ENCODE measurements at regions not wholly inside any gene's neighbourhood (a gene's known extent, or its start where the extent isn't known, plus 50 kb on each side); places are given as distances from the start of the nearest gene placed in this dataset.

DNA sequence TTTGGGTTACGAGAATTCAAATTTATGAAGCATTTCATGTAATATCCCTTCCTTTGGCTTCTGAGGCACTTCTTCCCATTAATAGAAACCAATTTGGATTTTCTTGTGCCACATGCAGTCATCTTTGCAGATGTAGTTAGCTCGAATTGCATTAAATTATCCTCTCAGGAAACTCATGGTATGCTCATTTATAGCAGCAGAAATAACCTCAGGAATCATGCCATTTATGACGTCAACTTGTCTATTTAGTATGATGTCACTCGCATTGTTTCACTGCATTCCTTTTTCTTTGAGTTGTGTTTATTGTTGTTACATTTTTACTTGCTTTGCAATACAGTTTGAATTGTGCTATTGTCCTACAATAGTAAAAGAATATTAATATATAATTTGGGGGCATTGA, 163.8 kb downstream of the RBM43 start:
- Histone ChIP-seq H3K4me3 (no peak overlapping the region), H3K27me3 (no peaks in the 10 kb centered on the region), H3K27ac (no peak overlapping the region), H3K9me3 (no peaks in the 10 kb centered on the region), H3K36me3 (no peaks in the 10 kb centered on the region), H3K4me1 (no peaks in the 10 kb centered on the region)
- intact Hi-C loops (cut with DNase I): no loop called here
- DNase-seq (no peak), ATAC-seq (no peak)
- TF ChIP-seq, protein P1, sequence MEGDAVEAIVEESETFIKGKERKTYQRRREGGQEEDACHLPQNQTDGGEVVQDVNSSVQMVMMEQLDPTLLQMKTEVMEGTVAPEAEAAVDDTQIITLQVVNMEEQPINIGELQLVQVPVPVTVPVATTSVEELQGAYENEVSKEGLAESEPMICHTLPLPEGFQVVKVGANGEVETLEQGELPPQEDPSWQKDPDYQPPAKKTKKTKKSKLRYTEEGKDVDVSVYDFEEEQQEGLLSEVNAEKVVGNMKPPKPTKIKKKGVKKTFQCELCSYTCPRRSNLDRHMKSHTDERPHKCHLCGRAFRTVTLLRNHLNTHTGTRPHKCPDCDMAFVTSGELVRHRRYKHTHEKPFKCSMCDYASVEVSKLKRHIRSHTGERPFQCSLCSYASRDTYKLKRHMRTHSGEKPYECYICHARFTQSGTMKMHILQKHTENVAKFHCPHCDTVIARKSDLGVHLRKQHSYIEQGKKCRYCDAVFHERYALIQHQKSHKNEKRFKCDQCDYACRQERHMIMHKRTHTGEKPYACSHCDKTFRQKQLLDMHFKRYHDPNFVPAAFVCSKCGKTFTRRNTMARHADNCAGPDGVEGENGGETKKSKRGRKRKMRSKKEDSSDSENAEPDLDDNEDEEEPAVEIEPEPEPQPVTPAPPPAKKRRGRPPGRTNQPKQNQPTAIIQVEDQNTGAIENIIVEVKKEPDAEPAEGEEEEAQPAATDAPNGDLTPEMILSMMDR (IDR thresholded peaks at IDR 0.05): no peak

DNA sequence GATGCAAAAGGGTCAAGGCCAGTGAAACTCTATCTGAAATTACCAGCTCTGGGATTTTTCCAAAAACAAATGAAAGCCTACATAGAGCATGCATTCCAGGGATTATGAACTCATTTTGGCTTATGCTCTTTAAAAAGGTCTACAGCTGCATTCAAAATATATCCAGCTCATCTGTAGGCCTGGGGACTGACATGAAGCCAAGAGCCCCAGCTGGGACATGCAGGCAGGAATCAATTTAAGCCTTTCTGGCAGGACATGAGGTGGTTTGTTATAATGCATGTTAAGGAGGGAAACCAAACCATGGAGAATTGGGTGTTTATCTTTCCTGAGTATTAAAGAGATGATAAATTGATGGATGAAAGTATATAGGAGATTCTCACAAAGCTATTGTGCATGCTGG, 164.5 kb downstream of the RBM43 start:
- H3K9me3 ChIP-seq: no peaks in the 10 kb centered on the region
- no peaks in the 10 kb centered on the region for H3K36me3 ChIP-seq
- ATAC-seq (no peak), DNase-seq (no peak)
- H3K27me3 ChIP-seq: no peaks in the 10 kb centered on the region
- H3K4me1 ChIP-seq: no peaks in the 10 kb centered on the region
- intact Hi-C loops (cut with DNase I): no loop called here
- H3K4me3 ChIP-seq: no peak overlapping the region
- TF ChIP-seq, protein P1 (IDR thresholded peaks at IDR 0.05): no peak
- H3K27ac ChIP-seq: no peak overlapping the region

DNA sequence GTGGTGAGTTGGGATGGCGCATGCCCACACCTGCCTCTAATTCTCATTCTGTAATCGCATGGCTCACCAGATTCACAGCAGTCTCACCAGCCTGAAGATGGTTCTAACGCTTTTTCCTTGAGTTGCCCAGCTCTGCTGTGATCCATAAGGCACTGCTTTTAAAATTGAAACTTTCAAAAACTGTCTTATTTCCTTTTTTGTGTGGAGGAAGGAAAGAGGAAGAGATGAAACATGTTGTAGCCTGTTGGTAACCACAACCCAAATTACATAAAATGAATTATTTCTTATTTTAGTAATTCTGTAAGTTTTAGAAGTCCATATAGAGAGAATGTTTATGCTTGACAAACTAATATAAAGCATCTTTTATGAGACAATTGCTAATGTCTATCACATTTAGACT, 165.4 kb downstream of the RBM43 start:
- ATAC-seq: no peak
- TF ChIP-seq, protein P1 (IDR thresholded peaks at IDR 0.05): no peak

DNA sequence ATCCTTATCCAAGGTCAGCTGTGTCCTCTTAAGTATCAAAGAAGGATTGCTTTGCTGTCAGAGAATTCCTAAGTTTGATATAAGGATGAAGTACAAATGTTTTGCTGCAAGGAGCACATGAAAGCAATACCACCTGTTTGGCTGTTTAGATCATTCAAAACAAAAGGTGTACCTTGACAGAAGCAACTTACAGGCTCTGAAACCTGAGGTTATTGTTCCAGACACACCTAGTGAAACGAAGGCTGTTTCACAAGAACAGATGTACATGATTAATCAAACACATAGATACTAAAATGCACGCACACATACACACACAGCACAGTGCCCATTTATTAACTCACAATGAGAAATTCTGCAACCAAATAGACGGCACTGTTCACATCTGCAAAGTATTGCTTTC, 166.2 kb downstream of the RBM43 start:
- Histone ChIP-seq H3K4me3 (no peak overlapping the region), H3K27me3 (no peaks in the 10 kb centered on the region), H3K36me3 (no peaks in the 10 kb centered on the region), H3K9me3 (no peaks in the 10 kb centered on the region), H3K4me1 (no peaks in the 10 kb centered on the region), H3K27ac (no peak overlapping the region)
- TF ChIP-seq, protein P1 (IDR thresholded peaks at IDR 0.05): no peak
- intact Hi-C loops (cut with DNase I): no loop called here
- DNase-seq (no peak), ATAC-seq (no peak)

More for the DNA sequence above, 165.4 kb downstream of the RBM43 start:
- no peak for DNase-seq
- no peak overlapping the region for H3K27ac ChIP-seq
- no peaks in the 10 kb centered on the region for H3K36me3 ChIP-seq
- H3K27me3 ChIP-seq: no peaks in the 10 kb centered on the region
- H3K4me1 ChIP-seq: no peaks in the 10 kb centered on the region
- intact Hi-C loops (cut with DNase I): no loop called here
- H3K9me3 ChIP-seq: no peaks in the 10 kb centered on the region
- H3K4me3 ChIP-seq: no peak overlapping the region

DNA sequence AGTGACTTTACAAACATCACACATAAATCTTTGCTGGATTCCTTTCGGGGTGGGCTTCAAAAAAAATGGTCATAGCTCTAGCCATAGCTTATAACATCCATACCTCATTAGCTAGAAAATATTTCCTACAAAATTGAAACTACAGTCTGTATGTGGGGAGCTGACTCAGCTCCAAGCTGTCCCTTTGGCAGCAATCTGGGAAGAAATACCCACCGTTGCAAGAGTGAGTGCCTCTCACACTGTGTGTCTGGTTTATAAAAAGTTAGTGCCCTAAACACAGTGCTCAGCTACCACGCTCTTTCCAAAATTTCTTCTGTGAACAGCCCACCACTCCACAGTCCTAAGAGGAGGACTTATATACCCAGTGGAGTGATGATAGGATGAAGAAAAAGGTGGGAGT, 170.1 kb downstream of the RBM43 start:
- no peaks in the 10 kb centered on the region for H3K36me3 ChIP-seq
- DNase-seq (no peak), ATAC-seq (no peak)
- TF ChIP-seq, protein P1 (IDR thresholded peaks at IDR 0.05): no peak
- no peak overlapping the region for H3K27ac ChIP-seq
- H3K27me3 ChIP-seq: no peaks in the 10 kb centered on the region
- H3K4me1 ChIP-seq: no peaks in the 10 kb centered on the region
- intact Hi-C loops (cut with DNase I): no loop called here
- H3K9me3 ChIP-seq: no peaks in the 10 kb centered on the region
- H3K4me3 ChIP-seq: no peak overlapping the region

DNA sequence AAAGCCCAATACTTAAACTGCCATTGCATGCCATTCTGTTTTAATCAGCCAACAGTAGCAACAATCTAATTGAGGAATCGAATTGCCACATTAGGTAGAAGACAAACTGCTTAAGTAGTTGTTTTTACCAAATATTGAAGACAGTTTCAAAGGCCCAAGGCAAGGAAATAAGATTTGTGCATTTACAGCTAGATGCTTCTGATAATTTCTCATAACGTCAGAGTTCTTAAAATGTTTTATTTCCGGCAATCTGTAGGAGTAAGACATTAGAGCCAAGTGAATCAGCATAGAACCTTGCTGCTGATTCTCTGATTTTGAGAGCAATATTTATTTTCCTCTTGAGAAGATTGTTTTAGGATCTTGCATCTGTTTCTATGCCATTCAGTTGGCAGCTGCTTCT, 174.3 kb downstream of the RBM43 start:
- intact Hi-C loops (cut with DNase I): no loop called here
- Histone ChIP-seq H3K4me1 (no peaks in the 10 kb centered on the region), H3K27ac (no peak overlapping the region), H3K4me3 (no peak overlapping the region), H3K36me3 (no peaks in the 10 kb centered on the region), H3K27me3 (no peaks in the 10 kb centered on the region), H3K9me3 (no peaks in the 10 kb centered on the region)
- DNase-seq: no peak
- no peak for ATAC-seq
- TF ChIP-seq, protein P1 (IDR thresholded peaks at IDR 0.05): no peak

All from upper lobe of right lung (tissue), 1 donor.